ENCODE measurements at regions not wholly inside any gene's neighbourhood (a gene's known extent, or its start where the extent isn't known, plus 50 kb on each side); places are given as distances from the start of the nearest gene placed in this dataset.

GRCh38 chr4:136634121-136634520, 898.2 kb downstream of the PCDH18 start:
- TF ChIP-seq ZNF70 (CRISPR knock-in tag; IDR thresholded peaks at IDR 0.05) = peak; percentile 65; the same call in 1 of the 2 replicates
- TF ChIP-seq RARB (CRISPR knock-in tag; IDR thresholded peaks at IDR 0.05) = no peak
- TF ChIP-seq PATZ1 (CRISPR knock-in tag; IDR thresholded peaks at IDR 0.05; ENCODE audit: borderline replicate concordance) = no peak

All from SK-N-SH treated with all-trans-retinoic acid at 6 μM for 48 hours (cell line).